PC-9 (cell line): ENCODE measurements at regions not wholly inside any gene's neighbourhood (a gene's known extent, or its start where the extent isn't known, plus 50 kb on each side); places are given as distances from the start of the nearest gene placed in this dataset.

ENCODE experiments used
- CTCF ChIP-seq: fragments of 200-600 bp; sonication (generic); conservative IDR thresholded peaks from 2 replicates; pipeline ENCODE4 v1.6.1; 2017; ENCODE audit warnings: mixed run types, antibody characterized with exemption, mild to moderate bottlenecking, moderate library complexity
- EZH2 ChIP-seq: fragments of 200-600 bp; sonication (generic); IDR thresholded peaks from 2 replicates; pipeline ENCODE4 v1.8.0; 2017; ENCODE audit warnings: antibody characterized with exemption, low read depth

GRCh38 chr22:44555597-44555996, 57.6 kb upstream of the RTL6 start:
- TF ChIP-seq CTCF (no peak), EZH2 (no peak)
